ENCODE measurements at regions not wholly inside any gene's neighbourhood (a gene's known extent, or its start where the extent isn't known, plus 50 kb on each side); places are given as distances from the start of the nearest gene placed in this dataset.

- no peak for TF ChIP-seq CTCF (IDR thresholded peaks at IDR 0.05)
- no peak for TF ChIP-seq POLR2A (IDR thresholded peaks at IDR 0.05)
These were observed 276.0 kb upstream of the ZFHX3 start for GRCh38 chr16:73323880-73324279.
